H9 (cell line): ENCODE measurements at regions not wholly inside any gene's neighbourhood (a gene's known extent, or its start where the extent isn't known, plus 50 kb on each side); places are given as distances from the start of the nearest gene placed in this dataset.

Source experiments
- DNase-seq: peaks from one replicate; pipeline ENCODE4 v3.0.0-alpha.2; 2017
- H2AFZ ChIP-seq: one replicate; pipeline ENCODE4 v1.6.1; 2013; ENCODE audit warnings: mild to moderate bottlenecking, low read length, control low read depth, moderate library complexity
- H2AK5ac ChIP-seq: 2 replicates; pipeline ENCODE4 v1.6.1; 2013; ENCODE audit warnings: low read length, control low read depth, mixed read lengths; ENCODE audit not compliant: insufficient read length
- H2BK120ac ChIP-seq: one replicate; pipeline ENCODE4 v1.6.1; 2013; ENCODE audit warnings: low read depth, mild to moderate bottlenecking, low read length, control low read depth, inconsistent platforms; ENCODE audit not compliant: poor library complexity, severe bottlenecking
- H2BK12ac ChIP-seq: 2 replicates; pipeline ENCODE4 v1.6.1; 2013; ENCODE audit warnings: low read length, control low read depth, mixed read lengths, low read depth; ENCODE audit not compliant: insufficient read length
- H2BK15ac ChIP-seq: 2 replicates; pipeline ENCODE4 v1.6.1; 2013; ENCODE audit warnings: low read depth, low read length, control low read depth
- H2BK20ac ChIP-seq: one replicate; pipeline ENCODE4 v1.6.1; 2013; ENCODE audit warnings: low read depth, mild to moderate bottlenecking, low read length, control low read depth, inconsistent platforms; ENCODE audit not compliant: poor library complexity, severe bottlenecking
- H2BK5ac ChIP-seq: 2 replicates; pipeline ENCODE4 v1.6.1; 2013; ENCODE audit warnings: low read length, control low read depth, mixed read lengths; ENCODE audit not compliant: insufficient read length
- H3K14ac ChIP-seq: 2 replicates; pipeline ENCODE4 v1.6.1; 2013; ENCODE audit warnings: low read length, control low read depth; ENCODE audit not compliant: insufficient read depth
- H3K18ac ChIP-seq: 2 replicates; pipeline ENCODE4 v1.6.1; 2013; ENCODE audit warnings: low read depth, mild to moderate bottlenecking, mixed read lengths, low read length, control low read depth; ENCODE audit not compliant: insufficient read length
- H3K23ac ChIP-seq: 2 replicates; pipeline ENCODE4 v1.6.1; 2013; ENCODE audit warnings: low read length, control low read depth, mixed read lengths, low read depth; ENCODE audit not compliant: insufficient read length
- H3K23me2 ChIP-seq: 2 replicates; pipeline ENCODE4 v1.6.1; 2013; ENCODE audit warnings: low read depth, mild to moderate bottlenecking, mixed read lengths, low read length, control low read depth; ENCODE audit not compliant: insufficient read length, poor library complexity, severe bottlenecking
- H3K27ac ChIP-seq: 2 replicates; pipeline ENCODE4 v1.5.1; 2013; ENCODE audit warnings: low read length, control low read depth, mixed read lengths, low read depth; ENCODE audit not compliant: insufficient read length
- H3K27me3 ChIP-seq: 2 replicates; pipeline ENCODE4 v1.6.1; 2013; ENCODE audit warnings: low read length, control low read depth, inconsistent platforms; ENCODE audit not compliant: insufficient read depth
- H3K4ac ChIP-seq: 2 replicates; pipeline ENCODE4 v1.6.1; 2013; ENCODE audit warnings: low read depth, mild to moderate bottlenecking, control low read depth, inconsistent platforms, low read length, moderate library complexity
- H3K4me1 ChIP-seq: 2 replicates; pipeline ENCODE4 v1.6.1; 2013; ENCODE audit warnings: low read length, control low read depth, inconsistent platforms; ENCODE audit not compliant: insufficient read depth
- H3K4me2 ChIP-seq: 2 replicates; pipeline ENCODE4 v1.6.1; 2013; ENCODE audit warnings: low read length, control low read depth, mixed read lengths; ENCODE audit not compliant: insufficient read length, insufficient read depth
- H3K56ac ChIP-seq: 2 replicates; pipeline ENCODE4 v1.6.1; 2013; ENCODE audit warnings: low read depth, mild to moderate bottlenecking, mixed read lengths, low read length, control low read depth; ENCODE audit not compliant: insufficient read length
- H3K79me1 ChIP-seq: 2 replicates; pipeline ENCODE4 v1.6.1; 2013; ENCODE audit warnings: low read depth, mild to moderate bottlenecking, moderate library complexity, low read length, control low read depth, inconsistent platforms; ENCODE audit not compliant: insufficient read depth, poor library complexity, severe bottlenecking
- H3K79me2 ChIP-seq: 2 replicates; pipeline ENCODE4 v1.6.1; 2013; ENCODE audit warnings: low read length, control low read depth, inconsistent platforms; ENCODE audit not compliant: insufficient read depth
- H3K9ac ChIP-seq: 2 replicates; pipeline ENCODE4 v1.6.1; 2013; ENCODE audit warnings: low read length, control low read depth, mixed read lengths; ENCODE audit not compliant: insufficient read length; ENCODE audit errors: extremely low read depth
- H3K9me3 ChIP-seq: one replicate; pipeline ENCODE4 v1.6.1; 2013; ENCODE audit warnings: low read depth, low read length, inconsistent platforms; ENCODE audit not compliant: control insufficient read depth
- H3T11ph ChIP-seq: one replicate; pipeline ENCODE4 v1.6.1; 2013; ENCODE audit warnings: mild to moderate bottlenecking, low read length, control low read depth, inconsistent platforms
- H4K20me1 ChIP-seq: one replicate; pipeline ENCODE4 v1.6.1; 2013; ENCODE audit not compliant: control insufficient read depth, insufficient read length, insufficient read depth
- H4K5ac ChIP-seq: 2 replicates; pipeline ENCODE4 v1.6.1; 2013; ENCODE audit warnings: low read depth, mild to moderate bottlenecking, mixed read lengths, low read length, control low read depth; ENCODE audit not compliant: insufficient read length
- H4K8ac ChIP-seq: replicated peaks from 2 replicates; pipeline ENCODE4 v1.6.1; 2013; ENCODE audit warnings: low read length, control low read depth, mixed read lengths, low read depth; ENCODE audit not compliant: insufficient read length
- H4K91ac ChIP-seq: 2 replicates; pipeline ENCODE4 v1.6.1; 2013; ENCODE audit warnings: low read depth, mild to moderate bottlenecking, moderate library complexity, mixed read lengths, low read length, control low read depth; ENCODE audit not compliant: insufficient read length
- H3K27ac Mint-ChIP-seq, 3 experiments: 2 replicates in 2 of 3; 3 replicates in 1 of 3; pipeline ENCODE4 v1.8.0; 2020 to 2021; ENCODE audit warnings: mixed read lengths in 3 of 3, mild to moderate bottlenecking in 1 of 3, moderate library complexity in 1 of 3
- H3K27me3 Mint-ChIP-seq: 2 replicates; pipeline ENCODE4 v1.8.0; 2021; ENCODE audit warnings: low read depth, mild to moderate bottlenecking, moderate library complexity, mixed read lengths
- H3K36me3 Mint-ChIP-seq, 3 experiments: 2 replicates in 2 of 3; 3 replicates in 1 of 3; pipeline ENCODE4 v1.8.0; 2020 to 2021; ENCODE audit warnings: low read depth in 3 of 3, mixed read lengths in 3 of 3; ENCODE audit not compliant: insufficient read depth in 1 of 3
- H3K4me1 Mint-ChIP-seq, 2 experiments: 2 replicates each; pipeline ENCODE4 v1.8.0; 2020; ENCODE audit warnings: mixed read lengths in 2 of 2
- H3K4me3 Mint-ChIP-seq, 2 experiments: 2 replicates in 1 of 2; 3 replicates in 1 of 2; pipeline ENCODE4 v1.8.0; 2020 to 2021; ENCODE audit warnings: mild to moderate bottlenecking in 2 of 2, mixed read lengths in 2 of 2, moderate library complexity in 1 of 2
- H3K9me3 Mint-ChIP-seq, 2 experiments: 2 replicates in 1 of 2; 3 replicates in 1 of 2; pipeline ENCODE4 v1.8.0; 2020; ENCODE audit warnings: mild to moderate bottlenecking in 2 of 2, mixed read lengths in 2 of 2, moderate library complexity in 1 of 2
- WGBS: extraction: QIAGEN DNeasy Blood & Tissue Kit; methylation state at CpG from one replicate; pipeline ENCODE4 v1.1.7; 2013; ENCODE audit warnings: missing lambda C conversion rate, low lambda C conversion rate, mixed read lengths; ENCODE audit not compliant: insufficient read length; ENCODE audit errors: extremely low coverage; 5-methylcytosine and 5-hydroxymethylcytosine counted together
- TF ChIP-seq, protein P1 (sequence below): fragments of 200-600 bp; sonication (generic); conservative IDR thresholded peaks from 3 replicates; pipeline ENCODE4 v1.8.0; 2021; ENCODE audit warnings: antibody characterized with exemption, mild to moderate bottlenecking

GRCh38 chr14:51342226-51342625 lies 102.2 kb downstream of the TMX1 start:
- no peaks in the 10 kb centered on the region for H3K9me3 ChIP-seq
- DNase-seq = no peak
- no peak overlapping the region for H2BK12ac ChIP-seq

More at GRCh38 chr14:51342226-51342625, 102.2 kb downstream of the TMX1 start:
- Histone ChIP-seq H3K4ac (no peak overlapping the region), H4K20me1 (no peaks in the 10 kb centered on the region), H3K23me2 (no peaks in the 10 kb centered on the region), H2AK5ac (no peak overlapping the region), H3K27ac (no peak overlapping the region), H2AFZ (no peak overlapping the region), H3K23ac (no peak overlapping the region), H3K79me2 (no peaks in the 10 kb centered on the region), H4K91ac (no peak overlapping the region), H3K27me3 (no peaks in the 10 kb centered on the region), H3K14ac (no peak overlapping the region), H2BK5ac (no peak overlapping the region), H2BK120ac (no peak overlapping the region), H3K4me2 (no peak overlapping the region), H3K9ac (no peak overlapping the region), H4K5ac (no peak overlapping the region), H2BK20ac (no peak overlapping the region), H2BK15ac (no peak overlapping the region), H3T11ph (no peak overlapping the region), H3K79me1 (no peaks in the 10 kb centered on the region), H3K18ac (no peak overlapping the region), H3K56ac (no peak overlapping the region), H4K8ac (no peak overlapping the region), H3K4me1 (no peaks in the 10 kb centered on the region)
- no peak overlapping the region for H3K27ac Mint-ChIP-seq
- TF ChIP-seq, protein P1, sequence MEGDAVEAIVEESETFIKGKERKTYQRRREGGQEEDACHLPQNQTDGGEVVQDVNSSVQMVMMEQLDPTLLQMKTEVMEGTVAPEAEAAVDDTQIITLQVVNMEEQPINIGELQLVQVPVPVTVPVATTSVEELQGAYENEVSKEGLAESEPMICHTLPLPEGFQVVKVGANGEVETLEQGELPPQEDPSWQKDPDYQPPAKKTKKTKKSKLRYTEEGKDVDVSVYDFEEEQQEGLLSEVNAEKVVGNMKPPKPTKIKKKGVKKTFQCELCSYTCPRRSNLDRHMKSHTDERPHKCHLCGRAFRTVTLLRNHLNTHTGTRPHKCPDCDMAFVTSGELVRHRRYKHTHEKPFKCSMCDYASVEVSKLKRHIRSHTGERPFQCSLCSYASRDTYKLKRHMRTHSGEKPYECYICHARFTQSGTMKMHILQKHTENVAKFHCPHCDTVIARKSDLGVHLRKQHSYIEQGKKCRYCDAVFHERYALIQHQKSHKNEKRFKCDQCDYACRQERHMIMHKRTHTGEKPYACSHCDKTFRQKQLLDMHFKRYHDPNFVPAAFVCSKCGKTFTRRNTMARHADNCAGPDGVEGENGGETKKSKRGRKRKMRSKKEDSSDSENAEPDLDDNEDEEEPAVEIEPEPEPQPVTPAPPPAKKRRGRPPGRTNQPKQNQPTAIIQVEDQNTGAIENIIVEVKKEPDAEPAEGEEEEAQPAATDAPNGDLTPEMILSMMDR = no peak
- no peaks in the 10 kb centered on the region for H3K27me3 Mint-ChIP-seq
- WGBS = no CpG with 5 or more reads among the region's 4 CpGs
- H3K4me1 Mint-ChIP-seq = peaks cover 2 to 4% of the 10 kb centered on the region in 2 experiments; a peak in 3 of 4 replicates
- peaks cover 0 to 12% (median 9%) of the 10 kb centered on the region in 3 experiments; a peak in 4 of 7 replicates for H3K36me3 Mint-ChIP-seq
- H3K4me3 Mint-ChIP-seq = no peak overlapping the region
- H3K9me3 Mint-ChIP-seq = peaks cover 7 to 10% of the 10 kb centered on the region in 2 experiments
